HepG2 (cell line): ENCODE measurements at regions not wholly inside any gene's neighbourhood (a gene's known extent, or its start where the extent isn't known, plus 50 kb on each side); places are given as distances from the start of the nearest gene placed in this dataset.

Experiments
- AKNA ChIP-seq: sonication (generic); formaldehyde crosslinking; IDR thresholded peaks from 2 replicates; pipeline ENCODE4 v1.4.0; 2020; ENCODE audit warnings: missing genetic modification reagents, borderline replicate concordance
- HMGXB4 ChIP-seq, 2 experiments: sonication (generic) in 1 of 2; formaldehyde crosslinking in 1 of 2; IDR thresholded peaks; 2 replicates each; pipeline versions ENCODE4 v1.4.0 to v1.6.1; 2018 to 2020; ENCODE audit warnings: missing genetic modification reagents in 2 of 2, borderline replicate concordance in 1 of 2, low read depth in 1 of 2, mild to moderate bottlenecking in 1 of 2, missing biosample characterization in 1 of 2
- PHF20 ChIP-seq: sonication (generic); formaldehyde crosslinking; IDR thresholded peaks from 2 replicates; pipeline ENCODE4 v1.5.0; 2020; ENCODE audit warnings: mild to moderate bottlenecking, missing genetic modification reagents
- THAP7 ChIP-seq: sonication (generic); formaldehyde crosslinking; IDR thresholded peaks from 2 replicates; pipeline ENCODE4 v1.8.1; 2023; ENCODE audit warnings: mild to moderate bottlenecking, missing genetic modification reagents
- ZC3H13 ChIP-seq: sonication (generic); formaldehyde crosslinking; IDR thresholded peaks from 2 replicates; pipeline ENCODE4 v1.8.1; 2023; ENCODE audit warnings: mild to moderate bottlenecking, missing genetic modification reagents, moderate library complexity
- ZNF788 ChIP-seq: sonication (generic); formaldehyde crosslinking; IDR thresholded peaks from 2 replicates; pipeline ENCODE4 v1.5.0; 2020; ENCODE audit warnings: mild to moderate bottlenecking, missing genetic modification reagents, borderline replicate concordance
- TF ChIP-seq, protein P1 (sequence below): sonication (generic); formaldehyde crosslinking; IDR thresholded peaks from 2 replicates; pipeline ENCODE4 v1.5.1; 2020; ENCODE audit warnings: mild to moderate bottlenecking, missing genetic modification reagents, borderline replicate concordance
- TF ChIP-seq, protein P2 (sequence below): sonication (generic); formaldehyde crosslinking; IDR thresholded peaks from 2 replicates; pipeline ENCODE4 v1.4.0; 2020; ENCODE audit warnings: missing genetic modification reagents, borderline replicate concordance

- peak in 1 of 2 experiments; percentile 8; a peak in 1 of 4 replicates for TF ChIP-seq HMGXB4 (CRISPR knock-in tag; IDR thresholded peaks at IDR 0.05; ENCODE audit: borderline replicate concordance in 1 of 2, low read depth in 1 of 2)
- TF ChIP-seq PHF20 (CRISPR knock-in tag), result peak; percentile 56; the same call in 1 of the 2 replicates
- TF ChIP-seq, protein P1, sequence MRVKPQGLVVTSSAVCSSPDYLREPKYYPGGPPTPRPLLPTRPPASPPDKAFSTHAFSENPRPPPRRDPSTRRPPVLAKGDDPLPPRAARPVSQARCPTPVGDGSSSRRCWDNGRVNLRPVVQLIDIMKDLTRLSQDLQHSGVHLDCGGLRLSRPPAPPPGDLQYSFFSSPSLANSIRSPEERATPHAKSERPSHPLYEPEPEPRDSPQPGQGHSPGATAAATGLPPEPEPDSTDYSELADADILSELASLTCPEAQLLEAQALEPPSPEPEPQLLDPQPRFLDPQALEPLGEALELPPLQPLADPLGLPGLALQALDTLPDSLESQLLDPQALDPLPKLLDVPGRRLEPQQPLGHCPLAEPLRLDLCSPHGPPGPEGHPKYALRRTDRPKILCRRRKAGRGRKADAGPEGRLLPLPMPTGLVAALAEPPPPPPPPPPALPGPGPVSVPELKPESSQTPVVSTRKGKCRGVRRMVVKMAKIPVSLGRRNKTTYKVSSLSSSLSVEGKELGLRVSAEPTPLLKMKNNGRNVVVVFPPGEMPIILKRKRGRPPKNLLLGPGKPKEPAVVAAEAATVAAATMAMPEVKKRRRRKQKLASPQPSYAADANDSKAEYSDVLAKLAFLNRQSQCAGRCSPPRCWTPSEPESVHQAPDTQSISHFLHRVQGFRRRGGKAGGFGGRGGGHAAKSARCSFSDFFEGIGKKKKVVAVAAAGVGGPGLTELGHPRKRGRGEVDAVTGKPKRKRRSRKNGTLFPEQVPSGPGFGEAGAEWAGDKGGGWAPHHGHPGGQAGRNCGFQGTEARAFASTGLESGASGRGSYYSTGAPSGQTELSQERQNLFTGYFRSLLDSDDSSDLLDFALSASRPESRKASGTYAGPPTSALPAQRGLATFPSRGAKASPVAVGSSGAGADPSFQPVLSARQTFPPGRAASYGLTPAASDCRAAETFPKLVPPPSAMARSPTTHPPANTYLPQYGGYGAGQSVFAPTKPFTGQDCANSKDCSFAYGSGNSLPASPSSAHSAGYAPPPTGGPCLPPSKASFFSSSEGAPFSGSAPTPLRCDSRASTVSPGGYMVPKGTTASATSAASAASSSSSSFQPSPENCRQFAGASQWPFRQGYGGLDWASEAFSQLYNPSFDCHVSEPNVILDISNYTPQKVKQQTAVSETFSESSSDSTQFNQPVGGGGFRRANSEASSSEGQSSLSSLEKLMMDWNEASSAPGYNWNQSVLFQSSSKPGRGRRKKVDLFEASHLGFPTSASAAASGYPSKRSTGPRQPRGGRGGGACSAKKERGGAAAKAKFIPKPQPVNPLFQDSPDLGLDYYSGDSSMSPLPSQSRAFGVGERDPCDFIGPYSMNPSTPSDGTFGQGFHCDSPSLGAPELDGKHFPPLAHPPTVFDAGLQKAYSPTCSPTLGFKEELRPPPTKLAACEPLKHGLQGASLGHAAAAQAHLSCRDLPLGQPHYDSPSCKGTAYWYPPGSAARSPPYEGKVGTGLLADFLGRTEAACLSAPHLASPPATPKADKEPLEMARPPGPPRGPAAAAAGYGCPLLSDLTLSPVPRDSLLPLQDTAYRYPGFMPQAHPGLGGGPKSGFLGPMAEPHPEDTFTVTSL (CRISPR knock-in tag), result peak; percentile 44; the same call in 1 of the 2 replicates
- TF ChIP-seq AKNA (CRISPR knock-in tag), result no peak
- TF ChIP-seq ZC3H13 (CRISPR knock-in tag), result peak; percentile 52; the same call in 1 of the 2 replicates
- TF ChIP-seq, protein P2, sequence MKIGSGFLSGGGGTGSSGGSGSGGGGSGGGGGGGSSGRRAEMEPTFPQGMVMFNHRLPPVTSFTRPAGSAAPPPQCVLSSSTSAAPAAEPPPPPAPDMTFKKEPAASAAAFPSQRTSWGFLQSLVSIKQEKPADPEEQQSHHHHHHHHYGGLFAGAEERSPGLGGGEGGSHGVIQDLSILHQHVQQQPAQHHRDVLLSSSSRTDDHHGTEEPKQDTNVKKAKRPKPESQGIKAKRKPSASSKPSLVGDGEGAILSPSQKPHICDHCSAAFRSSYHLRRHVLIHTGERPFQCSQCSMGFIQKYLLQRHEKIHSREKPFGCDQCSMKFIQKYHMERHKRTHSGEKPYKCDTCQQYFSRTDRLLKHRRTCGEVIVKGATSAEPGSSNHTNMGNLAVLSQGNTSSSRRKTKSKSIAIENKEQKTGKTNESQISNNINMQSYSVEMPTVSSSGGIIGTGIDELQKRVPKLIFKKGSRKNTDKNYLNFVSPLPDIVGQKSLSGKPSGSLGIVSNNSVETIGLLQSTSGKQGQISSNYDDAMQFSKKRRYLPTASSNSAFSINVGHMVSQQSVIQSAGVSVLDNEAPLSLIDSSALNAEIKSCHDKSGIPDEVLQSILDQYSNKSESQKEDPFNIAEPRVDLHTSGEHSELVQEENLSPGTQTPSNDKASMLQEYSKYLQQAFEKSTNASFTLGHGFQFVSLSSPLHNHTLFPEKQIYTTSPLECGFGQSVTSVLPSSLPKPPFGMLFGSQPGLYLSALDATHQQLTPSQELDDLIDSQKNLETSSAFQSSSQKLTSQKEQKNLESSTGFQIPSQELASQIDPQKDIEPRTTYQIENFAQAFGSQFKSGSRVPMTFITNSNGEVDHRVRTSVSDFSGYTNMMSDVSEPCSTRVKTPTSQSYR (CRISPR knock-in tag), result peak; percentile 72
- 0 out of 2 replicates have a peak, but pooled peaks have one; percentile 4 for TF ChIP-seq THAP7
- peak; percentile 37; the same call in 1 of the 2 replicates for TF ChIP-seq ZNF788 (CRISPR knock-in tag)
These were observed 133.0 kb downstream of the C9orf50 start (continued) for GRCh38 chr9:129487658-129488483.
